Panc1 (cell line): ENCODE measurements at regions not wholly inside any gene's neighbourhood (a gene's known extent, or its start where the extent isn't known, plus 50 kb on each side); places are given as distances from the start of the nearest gene placed in this dataset.

Experiments used
- POLR2AphosphoS5 ChIP-seq: IDR thresholded peaks from 2 replicates; pipeline ENCODE4 v1.6.1; 2012; ENCODE audit warnings: mild to moderate bottlenecking, low read depth, low read length, moderate library complexity
- SIN3A ChIP-seq: IDR thresholded peaks from 2 replicates; pipeline ENCODE4 v1.6.1; 2012; ENCODE audit warnings: low read depth, mild to moderate bottlenecking, low read length, moderate library complexity, borderline replicate concordance; ENCODE audit not compliant: insufficient read depth
- TCF7L2 ChIP-seq: IDR thresholded peaks from 2 replicates; pipeline ENCODE4 v1.6.1; 2011; ENCODE audit warnings: mild to moderate bottlenecking, low read depth, low read length, inconsistent platforms
- TF ChIP-seq, protein P1 (sequence below): fragments of 450-650 bp; IDR thresholded peaks from 2 replicates; pipeline ENCODE4 v1.5.1; 2017; ENCODE audit warnings: mild to moderate bottlenecking
- TF ChIP-seq, protein P2 (sequence below), 2 experiments: IDR thresholded peaks; 2 replicates each; pipeline ENCODE4 v1.6.1; 2011 to 2012; ENCODE audit warnings: low read depth in 2 of 2, control low read depth in 1 of 2, low read length in 1 of 2, mild to moderate bottlenecking in 1 of 2, moderate library complexity in 1 of 2; ENCODE audit not compliant: insufficient read depth in 1 of 2

DNA sequence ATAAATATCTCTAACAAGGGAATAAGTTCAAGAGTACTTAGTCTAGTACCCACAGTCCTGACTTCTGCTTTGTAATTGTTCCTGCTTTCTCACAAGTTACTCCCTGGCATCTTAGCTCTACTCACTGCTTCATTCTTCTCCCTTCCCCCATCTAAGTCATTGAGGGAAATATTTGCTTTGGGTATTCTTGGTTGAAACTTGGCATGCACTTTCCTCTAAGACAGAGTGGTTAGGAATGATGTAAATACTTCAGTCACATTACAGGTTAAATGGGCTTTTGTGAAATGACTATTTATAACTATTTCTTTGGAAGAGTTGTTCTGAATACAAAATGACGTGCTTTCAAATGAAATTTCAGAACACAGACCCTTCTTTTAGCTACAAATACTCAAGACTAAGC lies 67.7 kb upstream of the PLEKHG1 start:
- TF ChIP-seq, protein P1, sequence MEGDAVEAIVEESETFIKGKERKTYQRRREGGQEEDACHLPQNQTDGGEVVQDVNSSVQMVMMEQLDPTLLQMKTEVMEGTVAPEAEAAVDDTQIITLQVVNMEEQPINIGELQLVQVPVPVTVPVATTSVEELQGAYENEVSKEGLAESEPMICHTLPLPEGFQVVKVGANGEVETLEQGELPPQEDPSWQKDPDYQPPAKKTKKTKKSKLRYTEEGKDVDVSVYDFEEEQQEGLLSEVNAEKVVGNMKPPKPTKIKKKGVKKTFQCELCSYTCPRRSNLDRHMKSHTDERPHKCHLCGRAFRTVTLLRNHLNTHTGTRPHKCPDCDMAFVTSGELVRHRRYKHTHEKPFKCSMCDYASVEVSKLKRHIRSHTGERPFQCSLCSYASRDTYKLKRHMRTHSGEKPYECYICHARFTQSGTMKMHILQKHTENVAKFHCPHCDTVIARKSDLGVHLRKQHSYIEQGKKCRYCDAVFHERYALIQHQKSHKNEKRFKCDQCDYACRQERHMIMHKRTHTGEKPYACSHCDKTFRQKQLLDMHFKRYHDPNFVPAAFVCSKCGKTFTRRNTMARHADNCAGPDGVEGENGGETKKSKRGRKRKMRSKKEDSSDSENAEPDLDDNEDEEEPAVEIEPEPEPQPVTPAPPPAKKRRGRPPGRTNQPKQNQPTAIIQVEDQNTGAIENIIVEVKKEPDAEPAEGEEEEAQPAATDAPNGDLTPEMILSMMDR: no peak
- TF ChIP-seq POLR2AphosphoS5: no peak
- no peak for TF ChIP-seq SIN3A
- TF ChIP-seq, protein P2, sequence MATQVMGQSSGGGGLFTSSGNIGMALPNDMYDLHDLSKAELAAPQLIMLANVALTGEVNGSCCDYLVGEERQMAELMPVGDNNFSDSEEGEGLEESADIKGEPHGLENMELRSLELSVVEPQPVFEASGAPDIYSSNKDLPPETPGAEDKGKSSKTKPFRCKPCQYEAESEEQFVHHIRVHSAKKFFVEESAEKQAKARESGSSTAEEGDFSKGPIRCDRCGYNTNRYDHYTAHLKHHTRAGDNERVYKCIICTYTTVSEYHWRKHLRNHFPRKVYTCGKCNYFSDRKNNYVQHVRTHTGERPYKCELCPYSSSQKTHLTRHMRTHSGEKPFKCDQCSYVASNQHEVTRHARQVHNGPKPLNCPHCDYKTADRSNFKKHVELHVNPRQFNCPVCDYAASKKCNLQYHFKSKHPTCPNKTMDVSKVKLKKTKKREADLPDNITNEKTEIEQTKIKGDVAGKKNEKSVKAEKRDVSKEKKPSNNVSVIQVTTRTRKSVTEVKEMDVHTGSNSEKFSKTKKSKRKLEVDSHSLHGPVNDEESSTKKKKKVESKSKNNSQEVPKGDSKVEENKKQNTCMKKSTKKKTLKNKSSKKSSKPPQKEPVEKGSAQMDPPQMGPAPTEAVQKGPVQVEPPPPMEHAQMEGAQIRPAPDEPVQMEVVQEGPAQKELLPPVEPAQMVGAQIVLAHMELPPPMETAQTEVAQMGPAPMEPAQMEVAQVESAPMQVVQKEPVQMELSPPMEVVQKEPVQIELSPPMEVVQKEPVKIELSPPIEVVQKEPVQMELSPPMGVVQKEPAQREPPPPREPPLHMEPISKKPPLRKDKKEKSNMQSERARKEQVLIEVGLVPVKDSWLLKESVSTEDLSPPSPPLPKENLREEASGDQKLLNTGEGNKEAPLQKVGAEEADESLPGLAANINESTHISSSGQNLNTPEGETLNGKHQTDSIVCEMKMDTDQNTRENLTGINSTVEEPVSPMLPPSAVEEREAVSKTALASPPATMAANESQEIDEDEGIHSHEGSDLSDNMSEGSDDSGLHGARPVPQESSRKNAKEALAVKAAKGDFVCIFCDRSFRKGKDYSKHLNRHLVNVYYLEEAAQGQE (IDR thresholded peaks at IDR 0.05; ENCODE audit: insufficient read depth in 1 of 2, low read depth in 2 of 2, low read length in 1 of 2): no peak
- TF ChIP-seq TCF7L2: no peak
